Endothelial cell of umbilical vein (primary cell): ENCODE measurements at regions not wholly inside any gene's neighbourhood (a gene's known extent, or its start where the extent isn't known, plus 50 kb on each side); places are given as distances from the start of the nearest gene placed in this dataset.

Experiments used
- BruUV-seq: library from RNA; stranded (reverse); fragments of 400-500 nt; replicated peaks from 2 replicates; lab custom pipeline; 2021; lab: Mats Ljungman, UMichigan
- CTCF ChIA-PET: fragments of 300-600, 350-600 bp; sonication (Branson Sonifier 250); formaldehyde crosslinking; loops from one replicate; lab custom pipeline; 2021; ENCODE audit warnings: antibody characterized with exemption, inconsistent platforms; lab: Charles Lee
- POLR2A ChIA-PET: fragments of 300-600, 350-600 bp; sonication (Branson Sonifier 250); formaldehyde crosslinking; loops from one replicate; lab custom pipeline; 2021; ENCODE audit warnings: antibody characterized with exemption, inconsistent platforms; lab: Charles Lee
- DNase-seq: peaks from one replicate; pipeline ENCODE4 v3.0.0-alpha.2; 2011; ENCODE audit warnings: low read depth, low spot score
- FAIRE-seq: peaks from 2 replicates; lab custom pipeline; 2011; peaks lifted over from hg19 to GRCh38; lab: Jason Lieb, UNC
- H2AFZ ChIP-seq: 2 replicates; pipeline ENCODE4 v1.6.0; 2012; ENCODE audit warnings: low read depth, low read length, control low read depth, inconsistent platforms
- H3K27ac ChIP-seq: 2 replicates; pipeline ENCODE4 v1.5.1; 2011; ENCODE audit warnings: low read depth, mild to moderate bottlenecking, control low read depth, low read length, moderate library complexity; ENCODE audit not compliant: insufficient read depth
- H3K27me3 ChIP-seq, 2 experiments: 2 replicates each; pipeline versions ENCODE4 v1.6.0 to v1.6.1; 2011; ENCODE audit warnings: low read length in 2 of 2, mixed read lengths in 1 of 2; ENCODE audit not compliant: control insufficient read depth in 2 of 2, insufficient read depth in 2 of 2
- H3K36me3 ChIP-seq, 2 experiments: 2 replicates in 1 of 2; 3 replicates in 1 of 2; pipeline ENCODE4 v1.5.1; 2011; ENCODE audit warnings: low read length in 2 of 2, mild to moderate bottlenecking in 1 of 2, moderate library complexity in 1 of 2; ENCODE audit not compliant: control insufficient read depth in 2 of 2, insufficient read depth in 2 of 2; ENCODE audit errors: extremely low read depth in 1 of 2
- H3K4me1 ChIP-seq: 3 replicates; pipeline ENCODE4 v1.5.1; 2011; ENCODE audit warnings: mild to moderate bottlenecking, low read length; ENCODE audit not compliant: control insufficient read depth, insufficient read depth; ENCODE audit errors: extremely low read depth
- H3K4me2 ChIP-seq: 2 replicates; pipeline ENCODE4 v1.6.1; 2011; ENCODE audit warnings: low read length, control low read depth, mixed read lengths; ENCODE audit not compliant: insufficient read depth
- H3K4me3 ChIP-seq, 3 experiments: fragments of 200-600 bp in 1 of 3; sonication (generic), shearing (Covaris generic) in 1 of 3; replicated peaks in 1 of 3; 2 replicates each; pipeline ENCODE4 v1.5.1; 2011 to 2016; ENCODE audit warnings: control low read depth in 3 of 3, low read length in 3 of 3, mild to moderate bottlenecking in 2 of 3, inconsistent platforms in 1 of 3, low read depth in 1 of 3, moderate library complexity in 1 of 3; ENCODE audit not compliant: insufficient read depth in 1 of 3
- H3K79me2 ChIP-seq: 2 replicates; pipeline ENCODE4 v1.6.0; 2012; ENCODE audit warnings: low read length, inconsistent platforms; ENCODE audit not compliant: control insufficient read depth, insufficient read depth
- H3K9ac ChIP-seq: replicated peaks from 2 replicates; pipeline ENCODE3; 2011; ENCODE audit warnings: low read length, control low read depth; ENCODE audit not compliant: insufficient read depth; ENCODE audit errors: extremely low read depth
- H3K9me1 ChIP-seq: replicated peaks from 3 replicates; pipeline ENCODE4 v1.6.0; 2011; ENCODE audit warnings: mild to moderate bottlenecking, low read length; ENCODE audit not compliant: control insufficient read depth, insufficient read depth; ENCODE audit errors: extremely low read depth
- H3K9me3 ChIP-seq: replicated peaks from 2 replicates; pipeline ENCODE4 v1.5.1; 2012; ENCODE audit warnings: low read length, inconsistent platforms; ENCODE audit not compliant: control insufficient read depth, insufficient read depth
- H4K20me1 ChIP-seq: replicated peaks from 2 replicates; pipeline ENCODE3; 2011; ENCODE audit warnings: mild to moderate bottlenecking, low read length; ENCODE audit not compliant: control insufficient read depth, insufficient read depth; ENCODE audit errors: extremely low read depth
- CTCF ChIP-seq, 2 donors: IDR thresholded peaks; 1 replicate in 1 of 2; 2 replicates in 1 of 2; pipeline ENCODE4 v1.5.1; 2011; ENCODE audit warnings: low read length in 2 of 2, mild to moderate bottlenecking in 2 of 2, moderate library complexity in 2 of 2, control low read depth in 1 of 2, inconsistent platforms in 1 of 2, low read depth in 1 of 2; ENCODE audit not compliant: insufficient read depth in 1 of 2; ENCODE audit errors: extremely low read depth in 1 of 2
- EZH2 ChIP-seq: IDR thresholded peaks from 2 replicates; pipeline ENCODE4 v1.6.1; 2012; ENCODE audit warnings: borderline replicate concordance, low read depth, mild to moderate bottlenecking, moderate library complexity, low read length, inconsistent platforms; ENCODE audit not compliant: severe bottlenecking
- FOS ChIP-seq: IDR thresholded peaks from 2 replicates; pipeline ENCODE4 v1.6.1; 2011; ENCODE audit warnings: mild to moderate bottlenecking, low read length, moderate library complexity, borderline replicate concordance; ENCODE audit not compliant: insufficient read depth
- GATA2 ChIP-seq: IDR thresholded peaks from 2 replicates; pipeline ENCODE4 v1.7.0; 2011; ENCODE audit warnings: low read depth, mild to moderate bottlenecking, moderate library complexity, mixed read lengths, low read length; ENCODE audit not compliant: insufficient read length, insufficient read depth
- JUN ChIP-seq: IDR thresholded peaks from 2 replicates; pipeline ENCODE4 v1.6.1; 2011; ENCODE audit warnings: borderline replicate concordance, low read depth; ENCODE audit not compliant: insufficient read length, insufficient read depth
- MAX ChIP-seq: IDR thresholded peaks from 2 replicates; pipeline ENCODE4 v1.6.1; 2011; ENCODE audit not compliant: insufficient read depth, insufficient read length
- MYC ChIP-seq: IDR thresholded peaks from one replicate; pipeline ENCODE4 v1.6.1; 2011; ENCODE audit warnings: mild to moderate bottlenecking, low read depth, low read length
- POLR2A ChIP-seq: IDR thresholded peaks from 2 replicates; pipeline ENCODE4 v1.6.1; 2012; ENCODE audit warnings: low read depth, mild to moderate bottlenecking, control low read depth, low read length
- POLR2AphosphoS5 ChIP-seq: IDR thresholded peaks from 2 replicates; pipeline ENCODE4 v1.6.1; 2012; ENCODE audit warnings: low read depth, mild to moderate bottlenecking, control low read depth, low read length, moderate library complexity; ENCODE audit not compliant: insufficient read depth
- dilution Hi-C: fragments of 300-500 bp; cut with MboI; formaldehyde crosslinking; loops from one replicate; pipeline ENCODE4 v1.15.0; 2019; ENCODE audit warnings: low sequenced_read_pairs; ENCODE audit not compliant: extremely low pct_ligation_motif_present
- intact Hi-C: fragments of 100-400 bp; cut with micrococcal nuclease; formaldehyde crosslinking; loops from one replicate; pipeline ENCODE4 v1.10.0; 2022

- H3K27ac ChIP-seq, result no peak overlapping the region
- H3K9me3 ChIP-seq, result no peaks in the 10 kb centered on the region
- H3K4me2 ChIP-seq, result no peak overlapping the region
- H3K9me1 ChIP-seq, result no peaks in the 10 kb centered on the region
- peaks cover 0 to 2% of the 10 kb centered on the region in 2 experiments for H3K27me3 ChIP-seq
- no peak overlapping the region for H3K9ac ChIP-seq
- no peak for DNase-seq
- no TSS peak for BruUV-seq
- no peaks in the 10 kb centered on the region for H3K4me1 ChIP-seq
- H3K79me2 ChIP-seq, result no peaks in the 10 kb centered on the region
- H2AFZ ChIP-seq, result no peak overlapping the region
- no peaks in the 10 kb centered on the region for H4K20me1 ChIP-seq
- intact Hi-C loops, result no loop called here
- no peak for FAIRE-seq
- dilution Hi-C loops, result no loop called here
- no peak overlapping the region for H3K4me3 ChIP-seq
- TF ChIP-seq CTCF (IDR thresholded peaks at IDR 0.05; ENCODE audit: extremely low read depth in 1 of 2, insufficient read depth in 1 of 2, low read depth in 1 of 2, low read length in 2 of 2) (no peak), POLR2A (no peak), POLR2AphosphoS5 (no peak), FOS (no peak), EZH2 (no peak), MAX (no peak), JUN (no peak), GATA2 (no peak), MYC (no peak)
- POLR2A ChIA-PET, result no interaction called here
- CTCF ChIA-PET, result no interaction called here
- H3K36me3 ChIP-seq, result no peaks in the 10 kb centered on the region
Observed at GRCh38 chr5:62705022-62705421, 126.4 kb downstream of the LRRC70 start.
